Bronchial epithelial cell (primary cell): ENCODE measurements at regions not wholly inside any gene's neighbourhood (a gene's known extent, or its start where the extent isn't known, plus 50 kb on each side); places are given as distances from the start of the nearest gene placed in this dataset.

Experiments used
- DNase-seq: peaks from one replicate; pipeline ENCODE4 v3.0.0-alpha.2; 2010; ENCODE audit warnings: low read depth
- FAIRE-seq: peaks from 2 replicates; lab custom pipeline; 2011; peaks lifted over from hg19 to GRCh38; lab: Jason Lieb, UNC
- H3K27me3 ChIP-seq: 2 replicates; pipeline ENCODE4 v1.5.1; 2011; ENCODE audit warnings: low read length; ENCODE audit not compliant: control insufficient read depth, insufficient read depth
- H3K36me3 ChIP-seq: 2 replicates; pipeline ENCODE4 v1.5.1; 2011; ENCODE audit warnings: low read length; ENCODE audit not compliant: control insufficient read depth, insufficient read depth
- H3K4me3 ChIP-seq: 2 replicates; pipeline ENCODE4 v1.5.1; 2011; ENCODE audit warnings: mild to moderate bottlenecking, low read depth, low read length, control low read depth
- TF ChIP-seq, protein P1 (sequence below): IDR thresholded peaks from 2 replicates; pipeline ENCODE4 v1.5.1; 2011; ENCODE audit warnings: mild to moderate bottlenecking, moderate library complexity, low read length, control low read depth, inconsistent platforms; ENCODE audit not compliant: insufficient read depth, severe bottlenecking

- DNase-seq (no peak), FAIRE-seq (no peak)
- TF ChIP-seq, protein P1, sequence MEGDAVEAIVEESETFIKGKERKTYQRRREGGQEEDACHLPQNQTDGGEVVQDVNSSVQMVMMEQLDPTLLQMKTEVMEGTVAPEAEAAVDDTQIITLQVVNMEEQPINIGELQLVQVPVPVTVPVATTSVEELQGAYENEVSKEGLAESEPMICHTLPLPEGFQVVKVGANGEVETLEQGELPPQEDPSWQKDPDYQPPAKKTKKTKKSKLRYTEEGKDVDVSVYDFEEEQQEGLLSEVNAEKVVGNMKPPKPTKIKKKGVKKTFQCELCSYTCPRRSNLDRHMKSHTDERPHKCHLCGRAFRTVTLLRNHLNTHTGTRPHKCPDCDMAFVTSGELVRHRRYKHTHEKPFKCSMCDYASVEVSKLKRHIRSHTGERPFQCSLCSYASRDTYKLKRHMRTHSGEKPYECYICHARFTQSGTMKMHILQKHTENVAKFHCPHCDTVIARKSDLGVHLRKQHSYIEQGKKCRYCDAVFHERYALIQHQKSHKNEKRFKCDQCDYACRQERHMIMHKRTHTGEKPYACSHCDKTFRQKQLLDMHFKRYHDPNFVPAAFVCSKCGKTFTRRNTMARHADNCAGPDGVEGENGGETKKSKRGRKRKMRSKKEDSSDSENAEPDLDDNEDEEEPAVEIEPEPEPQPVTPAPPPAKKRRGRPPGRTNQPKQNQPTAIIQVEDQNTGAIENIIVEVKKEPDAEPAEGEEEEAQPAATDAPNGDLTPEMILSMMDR = no peak
- H3K4me3 ChIP-seq = no peak overlapping the region
- H3K27me3 ChIP-seq = no peaks in the 10 kb centered on the region
- H3K36me3 ChIP-seq = no peaks in the 10 kb centered on the region
Measured at GRCh38 chr14:51351997-51352396, 112.0 kb downstream of the TMX1 start.

DNA sequence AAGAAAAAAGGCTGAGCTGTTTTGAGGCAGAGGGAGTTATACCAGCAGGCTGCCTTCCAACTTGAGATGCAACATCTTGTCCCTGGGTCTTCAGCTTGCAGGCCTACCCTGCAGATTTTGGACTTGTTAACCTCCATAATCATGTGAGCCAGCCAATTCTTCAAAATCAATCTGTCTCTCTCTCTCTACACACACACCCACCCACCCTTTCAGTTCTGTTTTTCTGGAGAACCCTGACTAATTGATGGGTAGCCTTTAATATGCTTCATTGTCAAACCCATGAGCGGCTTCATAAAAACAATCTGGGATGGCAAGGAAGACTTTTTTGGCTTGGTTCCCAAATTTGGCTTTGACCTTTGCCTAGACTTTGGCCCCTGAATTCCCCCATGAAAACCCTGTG is 113.9 kb downstream of the TMX1 start:
- Histone ChIP-seq H3K36me3 (no peaks in the 10 kb centered on the region), H3K4me3 (no peak overlapping the region), H3K27me3 (no peaks in the 10 kb centered on the region)
- TF ChIP-seq, protein P1 = no peak
- DNase-seq = no peak
- no peak for FAIRE-seq

DNA sequence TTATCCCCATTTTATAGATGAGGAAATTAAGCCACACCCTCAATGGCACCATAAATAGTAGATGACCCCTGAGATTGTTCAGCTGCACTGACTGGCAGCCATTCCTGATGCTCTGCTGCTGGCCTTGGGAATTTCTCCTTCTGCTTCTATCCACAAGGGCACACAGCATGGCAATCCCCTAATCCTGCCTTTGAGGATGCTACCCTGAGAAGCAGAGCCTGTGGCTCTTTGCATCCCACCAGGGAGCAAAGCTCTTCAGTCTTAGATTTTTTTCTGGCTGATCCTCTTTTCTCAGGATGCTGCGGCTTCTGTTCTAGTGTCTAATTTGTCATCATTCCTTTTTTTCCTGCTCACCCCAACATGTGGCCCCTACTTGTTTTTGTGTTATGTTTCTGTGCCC is 114.8 kb downstream of the TMX1 start:
- DNase-seq = no peak
- TF ChIP-seq, protein P1 = no peak
- FAIRE-seq = no peak

GRCh38 chr14:51356381-51356780 is 116.3 kb downstream of the TMX1 start:
- TF ChIP-seq, protein P1 = no peak
- Histone ChIP-seq H3K27me3 (no peaks in the 10 kb centered on the region), H3K36me3 (no peaks in the 10 kb centered on the region), H3K4me3 (no peak overlapping the region)
- no peak for DNase-seq
- no peak for FAIRE-seq

More for the DNA sequence above, 114.8 kb downstream of the TMX1 start:
- Histone ChIP-seq H3K27me3 (no peaks in the 10 kb centered on the region), H3K36me3 (no peaks in the 10 kb centered on the region), H3K4me3 (no peak overlapping the region)

- TF ChIP-seq, protein P1 = no peak
- no peak for FAIRE-seq
Measured at GRCh38 chr14:51357250-51357649, 117.2 kb downstream of the TMX1 start.

DNA sequence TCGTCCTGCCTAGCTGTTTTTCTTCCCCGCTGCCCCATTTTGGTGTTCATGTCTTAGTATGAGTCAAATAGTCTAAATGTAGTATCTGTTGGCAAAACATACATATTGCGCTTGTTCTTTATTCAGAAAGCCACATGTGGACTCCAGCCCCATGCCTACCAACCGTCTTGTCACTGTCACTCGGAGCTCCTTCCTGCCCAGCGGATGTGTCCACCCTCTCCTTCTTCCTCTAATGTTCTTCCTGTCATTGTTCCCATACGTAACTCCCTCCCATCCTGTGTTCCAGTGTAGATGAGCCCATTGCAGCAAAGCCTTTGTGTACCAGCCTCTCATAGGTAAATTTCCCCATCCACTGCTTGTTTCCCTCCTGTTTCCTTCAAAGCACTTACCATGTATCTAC is 120.5 kb downstream of the TMX1 start:
- no peak for FAIRE-seq
- TF ChIP-seq, protein P1 = no peak
- no peak for DNase-seq
- no peak overlapping the region for H3K4me3 ChIP-seq
- no peaks in the 10 kb centered on the region for H3K36me3 ChIP-seq
- H3K27me3 ChIP-seq = no peaks in the 10 kb centered on the region

More at GRCh38 chr14:51357250-51357649, 117.2 kb downstream of the TMX1 start:
- Histone ChIP-seq H3K27me3 (no peaks in the 10 kb centered on the region), H3K36me3 (no peaks in the 10 kb centered on the region), H3K4me3 (no peak overlapping the region)
- peak; percentile 67 for DNase-seq
